Fibroblast of lung (primary cell): ENCODE measurements at regions not wholly inside any gene's neighbourhood (a gene's known extent, or its start where the extent isn't known, plus 50 kb on each side); places are given as distances from the start of the nearest gene placed in this dataset.

Source experiments
- EZH2 ChIP-seq: IDR thresholded peaks from 2 replicates; pipeline ENCODE4 v1.5.1; 2012; ENCODE audit warnings: low read length, control low read depth, mild to moderate bottlenecking; ENCODE audit errors: missing control alignments
- TF ChIP-seq, protein P1 (sequence below), 2 donors: IDR thresholded peaks in 1 of 2; conservative IDR thresholded peaks in 1 of 2; 1 replicate in 1 of 2; 2 replicates in 1 of 2; pipeline ENCODE4 v1.5.1; 2011 to 2012; ENCODE audit warnings: low read length in 2 of 2, control low read depth in 1 of 2, inconsistent platforms in 1 of 2, low read depth in 1 of 2, mild to moderate bottlenecking in 1 of 2

GRCh38 chr6:154595538-154595937 is 85.1 kb upstream of the CNKSR3 start:
- TF ChIP-seq, protein P1, sequence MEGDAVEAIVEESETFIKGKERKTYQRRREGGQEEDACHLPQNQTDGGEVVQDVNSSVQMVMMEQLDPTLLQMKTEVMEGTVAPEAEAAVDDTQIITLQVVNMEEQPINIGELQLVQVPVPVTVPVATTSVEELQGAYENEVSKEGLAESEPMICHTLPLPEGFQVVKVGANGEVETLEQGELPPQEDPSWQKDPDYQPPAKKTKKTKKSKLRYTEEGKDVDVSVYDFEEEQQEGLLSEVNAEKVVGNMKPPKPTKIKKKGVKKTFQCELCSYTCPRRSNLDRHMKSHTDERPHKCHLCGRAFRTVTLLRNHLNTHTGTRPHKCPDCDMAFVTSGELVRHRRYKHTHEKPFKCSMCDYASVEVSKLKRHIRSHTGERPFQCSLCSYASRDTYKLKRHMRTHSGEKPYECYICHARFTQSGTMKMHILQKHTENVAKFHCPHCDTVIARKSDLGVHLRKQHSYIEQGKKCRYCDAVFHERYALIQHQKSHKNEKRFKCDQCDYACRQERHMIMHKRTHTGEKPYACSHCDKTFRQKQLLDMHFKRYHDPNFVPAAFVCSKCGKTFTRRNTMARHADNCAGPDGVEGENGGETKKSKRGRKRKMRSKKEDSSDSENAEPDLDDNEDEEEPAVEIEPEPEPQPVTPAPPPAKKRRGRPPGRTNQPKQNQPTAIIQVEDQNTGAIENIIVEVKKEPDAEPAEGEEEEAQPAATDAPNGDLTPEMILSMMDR (conservative IDR thresholded peaks at IDR 0.05 in 1 of 2, IDR thresholded peaks at IDR 0.05 in 1 of 2; ENCODE audit: low read depth in 1 of 2, low read length in 2 of 2), result no peak
- TF ChIP-seq EZH2, result no peak
